IMR-90 (cell line): ENCODE measurements at regions not wholly inside any gene's neighbourhood (a gene's known extent, or its start where the extent isn't known, plus 50 kb on each side); places are given as distances from the start of the nearest gene placed in this dataset.

Experiments
- ATAC-seq: fragments of 200-7000 bp; cut with Tn5 transposase; 2 replicates; pipeline ENCODE4 v1.9.1; 2020; ENCODE audit warnings: low read depth, mild to moderate bottlenecking, moderate library complexity
- BruUV-seq: library from RNA; stranded (reverse); fragments of 400-500 nt; replicated peaks from 2 replicates; lab custom pipeline; 2021; lab: Mats Ljungman, UMichigan
- CTCF ChIA-PET: fragments of 300-600 bp; formaldehyde crosslinking; extraction: SDS; loops from one replicate; lab custom pipeline; 2021; ENCODE audit warnings: antibody characterized with exemption; lab: Yijun Ruan, JAX
- POLR2A ChIA-PET: fragments of 300-600 bp; sonication (Branson Sonifier 250); formaldehyde crosslinking; loops from one replicate; lab custom pipeline; 2022; ENCODE audit warnings: antibody characterized with exemption; ENCODE audit not compliant: unreplicated experiment; lab: Charles Lee
- DNase-seq: peaks from one replicate; pipeline ENCODE4 v3.0.0; 2013
- H2AFZ ChIP-seq: replicated peaks from 2 replicates; pipeline ENCODE3; 2013; ENCODE audit warnings: low read length, mild to moderate bottlenecking; ENCODE audit not compliant: poor library complexity
- H2AK5ac ChIP-seq: 2 replicates; pipeline ENCODE4 v1.6.1; 2013; ENCODE audit warnings: low read depth, low read length, inconsistent platforms
- H2AK9ac ChIP-seq: replicated peaks from 2 replicates; pipeline ENCODE3; 2013; ENCODE audit warnings: mild to moderate bottlenecking, low read depth, low read length, moderate library complexity; ENCODE audit not compliant: poor library complexity
- H2BK120ac ChIP-seq: 2 replicates; pipeline ENCODE4 v1.6.1; 2013; ENCODE audit warnings: low read depth, low read length, inconsistent platforms
- H2BK15ac ChIP-seq: 3 replicates; pipeline ENCODE4 v1.6.1; 2013; ENCODE audit warnings: low read depth, low read length, inconsistent platforms
- H2BK20ac ChIP-seq: 2 replicates; pipeline ENCODE4 v1.6.1; 2013; ENCODE audit warnings: low read depth, mild to moderate bottlenecking, inconsistent platforms, low read length, moderate library complexity
- H2BK5ac ChIP-seq: 2 replicates; pipeline ENCODE4 v1.6.1; 2013; ENCODE audit warnings: mild to moderate bottlenecking, low read depth, low read length, inconsistent platforms; ENCODE audit not compliant: poor library complexity, severe bottlenecking
- H3K14ac ChIP-seq: replicated peaks from 2 replicates; pipeline ENCODE4 v1.6.1; 2013; ENCODE audit warnings: low read depth, low read length, inconsistent platforms
- H3K18ac ChIP-seq: 2 replicates; pipeline ENCODE4 v1.6.1; 2013; ENCODE audit warnings: low read depth, low read length, control low read depth
- H3K23ac ChIP-seq: 2 replicates; pipeline ENCODE4 v1.6.1; 2013; ENCODE audit warnings: low read depth, low read length, inconsistent platforms
- H3K27ac ChIP-seq: 2 replicates; pipeline ENCODE4 v1.5.1; 2013; ENCODE audit warnings: mild to moderate bottlenecking, control low read depth, low read length; ENCODE audit not compliant: insufficient read depth
- H3K27me3 ChIP-seq: 2 replicates; pipeline ENCODE4 v1.6.1; 2013; ENCODE audit warnings: low read length; ENCODE audit not compliant: control insufficient read depth, insufficient read depth
- H3K36me3 ChIP-seq: 2 replicates; pipeline ENCODE4 v1.6.1; 2013; ENCODE audit warnings: low read length, mixed read lengths; ENCODE audit not compliant: control insufficient read depth, insufficient read depth
- H3K4ac ChIP-seq: 2 replicates; pipeline ENCODE4 v1.6.1; 2013; ENCODE audit warnings: low read depth, low read length, inconsistent platforms
- H3K4me1 ChIP-seq: 2 replicates; pipeline ENCODE4 v1.6.1; 2013; ENCODE audit warnings: low read length, mixed read lengths; ENCODE audit not compliant: control insufficient read depth, insufficient read depth
- H3K4me2 ChIP-seq: 2 replicates; pipeline ENCODE4 v1.6.1; 2013; ENCODE audit warnings: low read depth, mild to moderate bottlenecking, control low read depth, low read length, moderate library complexity
- H3K4me3 ChIP-seq: 2 replicates; pipeline ENCODE4 v1.5.1; 2013; ENCODE audit warnings: low read depth, mild to moderate bottlenecking, control low read depth, low read length, moderate library complexity; ENCODE audit not compliant: insufficient read depth
- H3K56ac ChIP-seq: 2 replicates; pipeline ENCODE4 v1.6.1; 2013; ENCODE audit warnings: low read length, inconsistent platforms; ENCODE audit not compliant: insufficient read depth; ENCODE audit errors: extremely low read depth
- H3K79me1 ChIP-seq, 2 experiments: 2 replicates each; pipeline ENCODE4 v1.6.1; 2013; ENCODE audit warnings: low read length in 2 of 2, inconsistent platforms in 1 of 2, low read depth in 1 of 2
- H3K9ac ChIP-seq: 2 replicates; pipeline ENCODE4 v1.6.1; 2013; ENCODE audit warnings: low read depth, low read length, control low read depth
- H3K9me1 ChIP-seq: 2 replicates; pipeline ENCODE4 v1.6.1; 2013; ENCODE audit warnings: low read length, inconsistent platforms; ENCODE audit not compliant: insufficient read depth
- H3K9me3 ChIP-seq: 2 replicates; pipeline ENCODE4 v1.6.1; 2013; ENCODE audit warnings: low read length; ENCODE audit not compliant: control insufficient read depth, insufficient read depth
- H4K20me1 ChIP-seq: 2 replicates; pipeline ENCODE4 v1.6.1; 2013; ENCODE audit warnings: low read length, inconsistent platforms; ENCODE audit not compliant: insufficient read depth
- H4K5ac ChIP-seq: 2 replicates; pipeline ENCODE4 v1.6.1; 2013; ENCODE audit warnings: mild to moderate bottlenecking, low read depth, low read length, control low read depth
- H4K8ac ChIP-seq, 2 experiments: 2 replicates each; pipeline ENCODE4 v1.6.1; 2013; ENCODE audit warnings: low read depth in 2 of 2, low read length in 2 of 2, control low read depth in 1 of 2, inconsistent platforms in 1 of 2
- H4K91ac ChIP-seq: 2 replicates; pipeline ENCODE4 v1.6.1; 2013; ENCODE audit warnings: low read depth, low read length, inconsistent platforms; ENCODE audit not compliant: insufficient read depth
- BHLHE40 ChIP-seq: fragments of 150-350 bp; IDR thresholded peaks from 2 replicates; pipeline ENCODE4 v1.6.1; 2016; ENCODE audit warnings: mild to moderate bottlenecking, low read depth, low read length
- CEBPB ChIP-seq: IDR thresholded peaks from 2 replicates; pipeline ENCODE4 v1.6.1; 2012; ENCODE audit warnings: low read depth, low read length, improper control_type of control experiment
- CHD1 ChIP-seq: IDR thresholded peaks from 2 replicates; pipeline ENCODE4 v1.6.1; 2012; ENCODE audit warnings: low read depth, low read length, improper control_type of control experiment
- ELK1 ChIP-seq: fragments of 150-350 bp; IDR thresholded peaks from 2 replicates; pipeline ENCODE4 v1.6.1; 2016; ENCODE audit warnings: low read depth, mild to moderate bottlenecking, low read length, moderate library complexity, borderline replicate concordance
- FOS ChIP-seq: fragments of 150-350 bp; IDR thresholded peaks from 2 replicates; pipeline ENCODE4 v1.6.1; 2016; ENCODE audit warnings: low read depth, low read length
- MAFK ChIP-seq: IDR thresholded peaks from 2 replicates; pipeline ENCODE4 v1.6.1; 2012; ENCODE audit warnings: low read depth, low read length, improper control_type of control experiment
- MXI1 ChIP-seq: IDR thresholded peaks from 2 replicates; pipeline ENCODE4 v1.6.1; 2012; ENCODE audit warnings: low read depth, mild to moderate bottlenecking, low read length, moderate library complexity, borderline replicate concordance
- RAD21 ChIP-seq: IDR thresholded peaks from 2 replicates; pipeline ENCODE4 v1.6.1; 2012; ENCODE audit warnings: low read length, improper control_type of control experiment
- WGBS, 2 experiments: methylation state at CpG; one replicate each; pipeline versions ENCODE4 v1.1.5 to v1.1.7; 2013; ENCODE audit warnings: missing lambda C conversion rate in 2 of 2; ENCODE audit not compliant: insufficient read length in 1 of 2; ENCODE audit errors: extremely low coverage in 2 of 2; 5-methylcytosine and 5-hydroxymethylcytosine counted together
- dilution Hi-C: fragments of 300-500 bp; cut with HindIII; formaldehyde crosslinking; loops from one replicate; pipeline ENCODE4 v1.14.3; 2018; ENCODE audit warnings: low sequenced_read_pairs; ENCODE audit not compliant: unreplicated experiment
- in situ Hi-C: fragments of 300-500 bp; cut with MboI; formaldehyde crosslinking; loops from 3 replicates; pipeline ENCODE4 v1.14.3; 2019; ENCODE audit warnings: low sequenced_read_pairs, inconsistent platforms, mixed read lengths
- intact Hi-C: fragments of 100-400 bp; cut with micrococcal nuclease; formaldehyde crosslinking; loops from 2 replicates; pipeline ENCODE4 v1.10.0; 2022
- TF ChIP-seq, protein P1 (sequence below): fragments of 150-350 bp; IDR thresholded peaks from 2 replicates; pipeline ENCODE4 v1.6.1; 2017; ENCODE audit warnings: mild to moderate bottlenecking, antibody characterized with exemption, low read length, low read depth

DNA sequence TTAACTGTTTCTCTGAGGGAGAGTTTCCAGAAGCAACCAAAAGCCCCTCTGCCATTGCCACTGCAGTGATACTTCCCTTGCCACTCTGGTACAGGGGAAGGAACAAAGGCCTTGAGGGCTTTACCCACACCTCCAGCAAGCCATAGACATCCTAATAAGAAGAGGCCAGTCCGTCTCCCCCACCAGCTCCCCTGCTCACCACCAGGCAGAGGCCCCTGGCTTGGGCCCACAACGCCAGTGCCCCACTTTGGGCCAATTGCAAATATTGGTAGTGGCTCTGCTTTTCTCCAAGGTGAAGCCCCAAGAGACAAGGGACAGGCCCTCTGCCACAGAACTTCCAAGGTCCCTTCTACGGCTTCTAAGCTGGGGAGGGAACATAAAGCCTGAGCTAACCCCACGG lies 833.0 kb downstream of the DACH1 start:
- no CpG with 5 or more reads among the region's 4 CpGs for WGBS, 2 experiments
- Histone ChIP-seq H3K4me3 (no peak overlapping the region), H3K79me1 (no peaks in the 10 kb centered on the region), H4K20me1 (no peaks in the 10 kb centered on the region), H2BK5ac (no peak overlapping the region), H3K27me3 (no peaks in the 10 kb centered on the region), H3K23ac (no peak overlapping the region), H3K18ac (no peak overlapping the region), H2AFZ (no peak overlapping the region), H4K8ac (no peak overlapping the region), H3K56ac (no peak overlapping the region), H2AK9ac (no peak overlapping the region), H4K91ac (no peak overlapping the region), H3K27ac (no peak overlapping the region), H3K4ac (no peak overlapping the region), H2AK5ac (no peak overlapping the region), H3K14ac (no peak overlapping the region), H3K9me3 (peaks cover 12% of the 10 kb centered on the region), H3K9ac (no peak overlapping the region), H2BK120ac (no peak overlapping the region), H2BK20ac (no peak overlapping the region), H3K4me2 (no peak overlapping the region), H3K9me1 (no peaks in the 10 kb centered on the region), H3K36me3 (no peaks in the 10 kb centered on the region), H4K5ac (no peak overlapping the region), H3K4me1 (no peaks in the 10 kb centered on the region), H2BK15ac (no peak overlapping the region)
- no peak for ATAC-seq
- TF ChIP-seq ELK1 = no peak
- TF ChIP-seq, protein P1, sequence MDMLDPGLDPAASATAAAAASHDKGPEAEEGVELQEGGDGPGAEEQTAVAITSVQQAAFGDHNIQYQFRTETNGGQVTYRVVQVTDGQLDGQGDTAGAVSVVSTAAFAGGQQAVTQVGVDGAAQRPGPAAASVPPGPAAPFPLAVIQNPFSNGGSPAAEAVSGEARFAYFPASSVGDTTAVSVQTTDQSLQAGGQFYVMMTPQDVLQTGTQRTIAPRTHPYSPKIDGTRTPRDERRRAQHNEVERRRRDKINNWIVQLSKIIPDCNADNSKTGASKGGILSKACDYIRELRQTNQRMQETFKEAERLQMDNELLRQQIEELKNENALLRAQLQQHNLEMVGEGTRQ = no peak
- no peak for TF ChIP-seq RAD21
- TF ChIP-seq CEBPB = no peak
- no peak for TF ChIP-seq MXI1
- TF ChIP-seq FOS = no peak
- no peak for TF ChIP-seq CHD1
- no peak for TF ChIP-seq MAFK
- TF ChIP-seq BHLHE40 = no peak
- CTCF ChIA-PET = no interaction called here
- POLR2A ChIA-PET = no interaction called here
- BruUV-seq = no TSS peak
- intact Hi-C loops (no loop called here), dilution Hi-C loops (no loop called here), in situ Hi-C loops (no loop called here)
- no peak for DNase-seq
